ENCODE measurements at regions not wholly inside any gene's neighbourhood (a gene's known extent, or its start where the extent isn't known, plus 50 kb on each side); places are given as distances from the start of the nearest gene placed in this dataset.
"Not testable (repeated sequence)": the region's sequence is repeated elsewhere in the genome, so short reads cannot be mapped to it uniquely, and the experiment has no call there.

DNA sequence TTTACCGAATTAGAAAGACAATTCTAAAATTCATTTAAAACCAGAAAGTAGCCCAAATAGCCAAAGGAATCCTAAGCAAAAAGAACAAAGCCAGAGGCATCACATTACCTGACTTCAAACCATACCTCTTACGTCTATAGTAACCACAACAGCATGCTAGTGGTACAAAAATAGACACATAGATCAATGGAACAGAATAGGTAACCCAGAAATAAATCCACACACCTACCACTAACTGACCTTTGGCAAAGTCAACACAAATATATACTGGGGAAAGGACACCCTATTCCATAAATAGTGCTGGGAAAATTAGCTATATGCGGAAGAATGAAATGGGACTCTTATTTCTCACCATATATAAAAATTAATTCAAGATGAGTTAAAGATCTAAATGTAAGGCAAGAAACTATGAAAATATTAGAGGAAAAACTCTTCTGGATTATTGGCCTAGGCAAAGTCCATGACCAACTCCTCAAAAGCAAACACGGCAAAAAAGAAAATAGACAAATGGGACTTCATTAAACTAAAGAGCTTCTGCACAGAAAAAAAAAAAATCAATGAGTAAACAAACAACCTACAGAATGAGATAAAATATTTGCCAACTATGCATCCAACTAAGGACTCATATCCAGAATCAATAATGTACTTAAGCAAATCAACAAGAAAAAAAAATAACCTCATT, 568.9 kb downstream of the SOX5 start:
- no peak for DNase-seq

DNA sequence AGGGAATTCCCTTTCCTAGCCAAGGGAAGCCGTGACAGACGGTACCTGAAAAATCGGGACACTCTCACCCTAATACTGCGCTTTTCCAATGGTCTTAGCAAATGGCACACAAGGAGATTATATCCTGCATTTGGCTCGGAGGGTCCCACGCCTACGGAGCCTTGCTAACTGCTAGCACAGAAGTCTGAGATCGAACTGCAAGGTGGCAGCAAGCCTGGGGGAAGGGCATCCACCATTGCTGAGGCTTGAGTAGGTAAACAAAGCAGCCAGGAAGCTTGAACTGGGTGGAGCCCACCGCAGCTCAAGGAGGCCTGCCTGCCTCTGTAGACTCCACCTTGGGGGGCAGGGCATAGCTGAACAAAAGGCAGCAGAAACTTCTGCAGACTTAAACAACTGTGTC, 560.6 kb downstream of the SOX5 start:
- DNase-seq = not testable (repeated sequence)

DNA sequence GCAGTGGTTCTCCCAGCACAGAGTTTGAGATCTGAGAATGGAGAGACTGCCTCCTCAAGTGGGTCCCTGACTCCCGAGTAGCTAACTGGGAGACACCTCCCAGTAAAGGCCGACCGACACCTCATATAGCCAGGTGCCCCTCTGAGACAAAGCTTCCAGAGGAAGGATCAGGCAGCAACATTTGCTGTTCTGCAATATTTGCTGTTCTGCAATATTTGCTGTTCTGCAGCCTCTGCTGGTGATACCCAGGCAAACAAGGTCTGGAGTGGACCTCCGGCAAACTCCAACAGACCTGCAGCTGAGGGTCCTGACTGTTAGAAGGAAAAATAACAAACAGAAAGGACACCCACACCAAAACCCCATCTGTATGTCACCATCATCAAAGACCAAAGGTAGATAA, 560.2 kb downstream of the SOX5 start:
- DNase-seq = not testable (repeated sequence)

GRCh38 chr12:23399402-23399933, 550.0 kb downstream of the SOX5 start:
- no peak for DNase-seq

GRCh38 chr12:23415180-23415579, 534.3 kb downstream of the SOX5 start:
- no peak for DNase-seq

DNA sequence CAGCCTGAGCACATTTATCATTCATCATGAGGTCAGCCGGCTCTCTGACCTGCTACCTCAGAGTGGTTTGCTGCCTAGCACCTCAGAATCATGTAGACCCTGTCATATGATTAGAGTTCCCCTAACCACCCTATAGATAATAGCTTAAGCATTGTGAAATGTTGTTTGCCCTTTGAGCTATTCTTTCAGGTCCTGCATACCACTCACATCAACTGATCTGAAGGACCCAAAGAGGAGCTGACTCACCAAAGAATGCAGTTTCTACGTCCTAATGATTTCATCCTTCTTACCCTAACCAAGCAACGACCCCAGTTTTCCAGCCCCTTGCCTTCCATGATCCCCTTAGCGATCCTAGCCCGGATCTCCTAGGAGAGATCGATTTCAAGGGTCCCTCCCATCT, 527.9 kb downstream of the SOX5 start:
- DNase-seq = no peak

GRCh38 chr12:23423097-23423687, 526.3 kb downstream of the SOX5 start:
- no peak for DNase-seq

GRCh38 chr12:23423796-23424195, 525.7 kb downstream of the SOX5 start:
- no peak for DNase-seq

- DNase-seq = no peak
Observed at GRCh38 chr12:23424685-23425084, 524.8 kb downstream of the SOX5 start.

DNA sequence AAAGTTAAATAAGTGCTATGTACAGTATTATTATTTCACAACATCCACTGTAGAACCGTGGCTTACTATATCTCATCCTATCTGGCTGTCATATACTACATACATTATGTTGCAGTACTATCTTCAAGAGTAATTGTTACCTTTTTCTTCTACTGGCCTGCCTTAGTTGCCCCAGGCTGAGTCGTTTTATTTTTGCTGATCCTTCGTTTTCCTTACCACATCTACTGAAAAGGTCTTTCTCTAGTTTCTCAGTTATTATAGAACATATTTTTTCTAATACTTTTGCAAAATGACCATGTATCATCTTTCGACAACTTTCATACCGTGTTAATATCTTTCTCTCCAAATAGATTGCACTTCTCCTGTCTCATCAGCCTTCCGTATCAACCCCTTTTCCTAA, 523.1 kb downstream of the SOX5 start:
- DNase-seq = no peak

- DNase-seq = no peak
Observed at GRCh38 chr12:23428758-23429157, 520.7 kb downstream of the SOX5 start.

DNA sequence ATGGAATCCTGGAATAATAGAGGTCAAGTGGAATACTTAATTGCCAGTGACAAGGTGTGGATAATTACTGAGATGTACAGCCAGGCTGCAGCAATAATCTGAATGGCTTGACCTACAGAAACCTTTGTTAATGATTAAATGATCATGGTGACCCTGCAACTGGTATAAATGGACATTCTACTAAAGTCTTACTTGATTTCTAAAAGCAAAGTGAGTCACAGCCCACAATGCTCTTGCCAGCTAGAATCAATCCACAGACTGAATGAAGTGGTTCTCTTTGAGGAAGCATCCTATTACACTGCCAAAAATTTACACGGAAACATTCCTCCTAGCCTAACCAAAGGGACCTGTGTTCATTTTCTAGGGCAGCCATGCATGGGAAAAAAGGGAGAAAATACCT, 518.5 kb downstream of the SOX5 start:
- no peak for DNase-seq

DNA sequence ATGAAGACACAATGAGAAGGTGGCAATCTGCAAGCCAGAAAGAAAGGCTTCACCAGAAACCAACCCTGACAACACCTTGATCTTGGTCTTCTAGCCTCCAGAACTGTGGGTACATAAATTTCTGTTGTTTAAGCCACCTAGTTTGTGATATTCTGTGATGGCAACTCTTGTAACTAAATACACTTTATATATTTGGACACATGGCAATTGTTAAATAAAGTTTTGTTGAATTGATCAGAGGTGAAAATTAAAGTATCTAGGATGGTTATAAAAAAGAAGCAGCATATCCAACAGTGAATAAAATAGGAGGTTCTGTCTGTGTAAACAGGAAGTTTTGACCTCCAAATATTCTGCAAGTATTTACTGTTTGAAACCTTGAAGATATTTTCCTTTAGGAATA, 516.3 kb downstream of the SOX5 start:
- no peak for DNase-seq

GRCh38 chr12:23434154-23434553, 515.3 kb downstream of the SOX5 start:
- no peak for DNase-seq

- DNase-seq = no peak
Observed at GRCh38 chr12:23446746-23447145, 502.7 kb downstream of the SOX5 start.

- no peak for DNase-seq
Observed at GRCh38 chr12:23450810-23451209, 498.7 kb downstream of the SOX5 start.

GRCh38 chr12:23455283-23455682, 494.2 kb downstream of the SOX5 start:
- no peak for DNase-seq

DNA sequence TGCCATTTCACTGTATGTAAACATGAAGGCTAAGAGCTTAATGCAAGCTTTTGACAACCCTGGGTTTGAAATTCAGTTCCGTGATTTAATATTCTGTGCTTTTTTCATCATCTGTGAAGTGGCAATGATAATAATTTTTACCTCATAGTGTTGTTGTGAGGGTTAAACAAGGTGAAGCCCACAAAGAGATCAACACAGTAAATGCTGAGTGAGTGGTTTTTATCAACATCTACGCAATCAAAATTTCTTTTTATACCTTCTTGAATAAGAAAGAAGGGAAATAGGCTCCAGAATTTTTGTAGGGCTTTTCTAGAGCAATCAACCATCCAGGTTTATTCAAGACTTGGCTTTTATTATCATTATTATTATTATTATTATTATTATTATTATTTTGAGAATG, 490.8 kb downstream of the SOX5 start:
- DNase-seq = no peak

GRCh38 chr12:23462546-23462945, 486.9 kb downstream of the SOX5 start:
- DNase-seq = no peak

DNA sequence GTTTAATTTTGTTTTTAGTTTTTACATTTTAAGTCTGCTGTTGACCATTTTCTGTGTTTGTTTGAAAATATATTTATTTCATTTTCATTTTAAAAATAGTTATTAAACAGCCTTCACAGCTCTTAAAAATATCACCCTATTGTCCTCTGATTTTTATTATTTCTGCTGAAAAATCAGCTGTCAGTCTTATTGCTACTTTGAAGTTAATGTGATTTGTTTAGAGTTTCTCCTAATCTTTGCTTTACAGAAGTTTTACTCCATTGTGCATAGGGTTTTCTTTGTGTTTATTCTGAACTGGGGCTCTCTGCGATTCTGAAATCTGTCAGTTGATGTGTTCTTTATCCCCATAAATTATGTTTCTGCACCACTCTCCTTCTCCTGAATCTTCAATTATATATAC, 486.3 kb downstream of the SOX5 start:
- no peak for DNase-seq

DNA sequence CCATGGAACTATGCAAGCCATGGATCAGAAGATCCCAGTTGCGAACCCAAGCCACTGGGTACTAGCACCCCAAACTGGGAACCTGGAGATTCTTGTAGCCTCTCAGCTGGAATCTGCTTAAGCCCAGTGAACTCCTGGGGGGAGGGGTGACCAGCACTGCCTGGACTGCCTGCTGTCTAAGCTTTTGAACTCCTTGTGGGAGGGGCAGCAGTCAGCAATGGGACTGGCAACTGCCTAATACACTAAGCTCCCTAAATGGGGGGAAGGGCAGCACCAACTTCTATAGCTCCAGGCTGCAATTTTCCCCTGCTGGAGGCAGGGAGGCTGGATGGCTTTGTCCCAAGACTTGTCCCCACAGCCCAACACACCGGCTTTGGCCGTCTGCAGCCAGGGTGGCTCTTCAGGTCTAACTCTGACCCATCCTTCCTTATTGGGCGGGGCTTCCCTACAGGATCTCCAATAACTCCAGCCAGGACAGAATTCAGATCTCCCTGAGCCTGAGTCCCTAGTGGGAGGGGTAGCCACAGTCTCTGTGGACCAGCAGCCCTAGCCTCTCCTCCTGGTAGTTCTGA, 485.1 kb downstream of the SOX5 start:
- no peak for DNase-seq

GRCh38 chr12:23472329-23472971, 477.0 kb downstream of the SOX5 start:
- DNase-seq = no peak

DNA sequence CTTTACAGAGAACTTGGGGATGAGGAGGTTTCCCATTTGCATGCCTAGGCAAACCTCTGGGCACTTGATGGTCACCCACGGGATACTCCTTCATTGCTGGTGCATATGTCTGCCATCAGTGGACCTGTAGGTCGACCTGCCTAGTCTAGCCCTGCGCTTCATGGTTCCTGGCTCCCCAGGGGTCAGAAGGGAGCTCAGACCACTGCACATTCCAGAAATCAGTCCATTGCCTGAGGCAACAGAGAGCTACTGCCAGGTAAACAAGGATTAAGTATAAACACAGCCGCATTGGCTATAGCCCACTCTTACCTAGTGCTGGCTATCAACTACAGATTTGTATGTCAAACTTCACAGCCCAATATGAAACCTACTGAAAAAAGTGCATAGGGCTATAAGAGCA, 476.4 kb downstream of the SOX5 start:
- no peak for DNase-seq

DNA sequence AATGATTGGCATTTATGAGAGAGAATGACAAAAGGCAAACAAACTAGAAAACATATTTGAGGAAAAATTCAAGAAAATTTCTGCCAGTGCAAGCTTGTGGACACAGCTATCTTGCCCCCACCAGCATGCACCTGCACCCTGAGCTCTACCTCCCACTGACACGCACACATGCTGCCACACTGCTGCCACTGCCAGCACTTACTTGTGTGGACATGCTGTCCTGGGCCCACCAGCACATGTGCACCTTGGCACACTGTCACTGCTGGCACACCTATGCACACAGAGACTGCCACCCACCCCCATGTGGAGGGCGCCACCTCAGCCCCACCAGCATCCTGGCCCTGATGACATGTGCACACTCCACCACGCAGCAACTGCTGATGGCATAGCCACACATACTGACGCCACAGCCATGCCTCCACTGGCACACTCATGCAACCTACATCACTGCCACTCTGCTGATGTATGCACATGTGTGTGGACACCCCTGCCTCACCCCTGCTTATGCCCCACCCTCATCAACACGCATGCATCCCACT, 475.0 kb downstream of the SOX5 start:
- DNase-seq = no peak

All from HCEC 1CT (cell line).